Endothelial cell of umbilical vein (primary cell): ENCODE measurements at regions not wholly inside any gene's neighbourhood (a gene's known extent, or its start where the extent isn't known, plus 50 kb on each side); places are given as distances from the start of the nearest gene placed in this dataset.

Source experiments
- BruUV-seq: library from RNA; stranded (reverse); fragments of 400-500 nt; replicated peaks from 2 replicates; lab custom pipeline; 2021; lab: Mats Ljungman, UMichigan
- CTCF ChIA-PET: fragments of 300-600, 350-600 bp; sonication (Branson Sonifier 250); formaldehyde crosslinking; loops from one replicate; lab custom pipeline; 2021; ENCODE audit warnings: antibody characterized with exemption, inconsistent platforms; lab: Charles Lee
- POLR2A ChIA-PET: fragments of 300-600, 350-600 bp; sonication (Branson Sonifier 250); formaldehyde crosslinking; loops from one replicate; lab custom pipeline; 2021; ENCODE audit warnings: antibody characterized with exemption, inconsistent platforms; lab: Charles Lee
- DNase-seq: peaks from one replicate; pipeline ENCODE4 v3.0.0-alpha.2; 2011; ENCODE audit warnings: low read depth, low spot score
- FAIRE-seq: peaks from 2 replicates; lab custom pipeline; 2011; peaks lifted over from hg19 to GRCh38; lab: Jason Lieb, UNC
- H2AFZ ChIP-seq: 2 replicates; pipeline ENCODE4 v1.6.0; 2012; ENCODE audit warnings: low read depth, low read length, control low read depth, inconsistent platforms
- H3K27ac ChIP-seq: 2 replicates; pipeline ENCODE4 v1.5.1; 2011; ENCODE audit warnings: low read depth, mild to moderate bottlenecking, control low read depth, low read length, moderate library complexity; ENCODE audit not compliant: insufficient read depth
- H3K27me3 ChIP-seq, 2 experiments: 2 replicates each; pipeline versions ENCODE4 v1.6.0 to v1.6.1; 2011; ENCODE audit warnings: low read length in 2 of 2, mixed read lengths in 1 of 2; ENCODE audit not compliant: control insufficient read depth in 2 of 2, insufficient read depth in 2 of 2
- H3K36me3 ChIP-seq, 2 experiments: 2 replicates in 1 of 2; 3 replicates in 1 of 2; pipeline ENCODE4 v1.5.1; 2011; ENCODE audit warnings: low read length in 2 of 2, mild to moderate bottlenecking in 1 of 2, moderate library complexity in 1 of 2; ENCODE audit not compliant: control insufficient read depth in 2 of 2, insufficient read depth in 2 of 2; ENCODE audit errors: extremely low read depth in 1 of 2
- H3K4me1 ChIP-seq: 3 replicates; pipeline ENCODE4 v1.5.1; 2011; ENCODE audit warnings: mild to moderate bottlenecking, low read length; ENCODE audit not compliant: control insufficient read depth, insufficient read depth; ENCODE audit errors: extremely low read depth
- H3K4me2 ChIP-seq: 2 replicates; pipeline ENCODE4 v1.6.1; 2011; ENCODE audit warnings: low read length, control low read depth, mixed read lengths; ENCODE audit not compliant: insufficient read depth
- H3K4me3 ChIP-seq, 3 experiments: fragments of 200-600 bp in 1 of 3; sonication (generic), shearing (Covaris generic) in 1 of 3; replicated peaks in 1 of 3; 2 replicates each; pipeline ENCODE4 v1.5.1; 2011 to 2016; ENCODE audit warnings: control low read depth in 3 of 3, low read length in 3 of 3, mild to moderate bottlenecking in 2 of 3, inconsistent platforms in 1 of 3, low read depth in 1 of 3, moderate library complexity in 1 of 3; ENCODE audit not compliant: insufficient read depth in 1 of 3
- H3K79me2 ChIP-seq: 2 replicates; pipeline ENCODE4 v1.6.0; 2012; ENCODE audit warnings: low read length, inconsistent platforms; ENCODE audit not compliant: control insufficient read depth, insufficient read depth
- H3K9ac ChIP-seq: replicated peaks from 2 replicates; pipeline ENCODE3; 2011; ENCODE audit warnings: low read length, control low read depth; ENCODE audit not compliant: insufficient read depth; ENCODE audit errors: extremely low read depth
- H3K9me1 ChIP-seq: replicated peaks from 3 replicates; pipeline ENCODE4 v1.6.0; 2011; ENCODE audit warnings: mild to moderate bottlenecking, low read length; ENCODE audit not compliant: control insufficient read depth, insufficient read depth; ENCODE audit errors: extremely low read depth
- H3K9me3 ChIP-seq: replicated peaks from 2 replicates; pipeline ENCODE4 v1.5.1; 2012; ENCODE audit warnings: low read length, inconsistent platforms; ENCODE audit not compliant: control insufficient read depth, insufficient read depth
- H4K20me1 ChIP-seq: replicated peaks from 2 replicates; pipeline ENCODE3; 2011; ENCODE audit warnings: mild to moderate bottlenecking, low read length; ENCODE audit not compliant: control insufficient read depth, insufficient read depth; ENCODE audit errors: extremely low read depth
- CTCF ChIP-seq, 2 donors: IDR thresholded peaks; 1 replicate in 1 of 2; 2 replicates in 1 of 2; pipeline ENCODE4 v1.5.1; 2011; ENCODE audit warnings: low read length in 2 of 2, mild to moderate bottlenecking in 2 of 2, moderate library complexity in 2 of 2, control low read depth in 1 of 2, inconsistent platforms in 1 of 2, low read depth in 1 of 2; ENCODE audit not compliant: insufficient read depth in 1 of 2; ENCODE audit errors: extremely low read depth in 1 of 2
- EZH2 ChIP-seq: IDR thresholded peaks from 2 replicates; pipeline ENCODE4 v1.6.1; 2012; ENCODE audit warnings: borderline replicate concordance, low read depth, mild to moderate bottlenecking, moderate library complexity, low read length, inconsistent platforms; ENCODE audit not compliant: severe bottlenecking
- FOS ChIP-seq: IDR thresholded peaks from 2 replicates; pipeline ENCODE4 v1.6.1; 2011; ENCODE audit warnings: mild to moderate bottlenecking, low read length, moderate library complexity, borderline replicate concordance; ENCODE audit not compliant: insufficient read depth
- GATA2 ChIP-seq: IDR thresholded peaks from 2 replicates; pipeline ENCODE4 v1.7.0; 2011; ENCODE audit warnings: low read depth, mild to moderate bottlenecking, moderate library complexity, mixed read lengths, low read length; ENCODE audit not compliant: insufficient read length, insufficient read depth
- JUN ChIP-seq: IDR thresholded peaks from 2 replicates; pipeline ENCODE4 v1.6.1; 2011; ENCODE audit warnings: borderline replicate concordance, low read depth; ENCODE audit not compliant: insufficient read length, insufficient read depth
- MAX ChIP-seq: IDR thresholded peaks from 2 replicates; pipeline ENCODE4 v1.6.1; 2011; ENCODE audit not compliant: insufficient read depth, insufficient read length
- MYC ChIP-seq: IDR thresholded peaks from one replicate; pipeline ENCODE4 v1.6.1; 2011; ENCODE audit warnings: mild to moderate bottlenecking, low read depth, low read length
- POLR2A ChIP-seq: IDR thresholded peaks from 2 replicates; pipeline ENCODE4 v1.6.1; 2012; ENCODE audit warnings: low read depth, mild to moderate bottlenecking, control low read depth, low read length
- POLR2AphosphoS5 ChIP-seq: IDR thresholded peaks from 2 replicates; pipeline ENCODE4 v1.6.1; 2012; ENCODE audit warnings: low read depth, mild to moderate bottlenecking, control low read depth, low read length, moderate library complexity; ENCODE audit not compliant: insufficient read depth
- dilution Hi-C: fragments of 300-500 bp; cut with MboI; formaldehyde crosslinking; loops from one replicate; pipeline ENCODE4 v1.15.0; 2019; ENCODE audit warnings: low sequenced_read_pairs; ENCODE audit not compliant: extremely low pct_ligation_motif_present
- intact Hi-C: fragments of 100-400 bp; cut with micrococcal nuclease; formaldehyde crosslinking; loops from one replicate; pipeline ENCODE4 v1.10.0; 2022

- Histone ChIP-seq H3K27me3 (peaks cover 2% of the 10 kb centered on the region in 2 experiments), H2AFZ (no peak overlapping the region), H3K9ac (no peak overlapping the region), H3K4me1 (no peaks in the 10 kb centered on the region), H4K20me1 (no peaks in the 10 kb centered on the region), H3K27ac (no peak overlapping the region), H3K79me2 (no peaks in the 10 kb centered on the region), H3K9me1 (no peaks in the 10 kb centered on the region), H3K4me2 (no peak overlapping the region), H3K36me3 (no peaks in the 10 kb centered on the region), H3K9me3 (no peaks in the 10 kb centered on the region), H3K4me3 (no peak overlapping the region)
- TF ChIP-seq EZH2 (no peak), POLR2AphosphoS5 (no peak), JUN (no peak), POLR2A (no peak), MYC (no peak), MAX (no peak), CTCF (IDR thresholded peaks at IDR 0.05; ENCODE audit: extremely low read depth in 1 of 2, insufficient read depth in 1 of 2, low read depth in 1 of 2, low read length in 2 of 2) (no peak), FOS (no peak), GATA2 (no peak)
- FAIRE-seq (no peak), DNase-seq (no peak)
- dilution Hi-C loops = no loop called here
- CTCF ChIA-PET = no interaction called here
- POLR2A ChIA-PET = no interaction called here
- no TSS peak for BruUV-seq
- intact Hi-C loops = no loop called here
Observed at GRCh38 chr7:132723506-132724081, 147.3 kb upstream of the PLXNA4 start.
